T1000 (cell line): ENCODE measurements at regions not wholly inside any gene's neighbourhood (a gene's known extent, or its start where the extent isn't known, plus 50 kb on each side); places are given as distances from the start of the nearest gene placed in this dataset.

ENCODE experiments used
- DNase-seq: peaks from one replicate; lab custom pipeline; 2025; ENCODE audit warnings: mixed read lengths; lab: John Stamatoyannopoulos, UW

- DNase-seq: no peak
These were observed 672.4 kb upstream of the MIR17HG start for GRCh38 chr13:90675129-90675528.

- no peak for DNase-seq
These were observed 666.7 kb upstream of the MIR17HG start for GRCh38 chr13:90680826-90681225.

- no peak for DNase-seq
These were observed 663.8 kb upstream of the MIR17HG start for GRCh38 chr13:90683711-90684131.

GRCh38 chr13:90686442-90686841 lies 661.0 kb upstream of the MIR17HG start:
- no peak for DNase-seq

- DNase-seq: no peak
These were observed 658.4 kb upstream of the MIR17HG start for GRCh38 chr13:90689111-90689510.

- DNase-seq: no peak
These were observed 656.9 kb upstream of the MIR17HG start for GRCh38 chr13:90690458-90691080.

- DNase-seq: no peak
These were observed 651.2 kb upstream of the MIR17HG start for GRCh38 chr13:90696254-90696653.

- DNase-seq: no peak
These were observed 650.8 kb upstream of the MIR17HG start for GRCh38 chr13:90696656-90697055.

GRCh38 chr13:90700340-90700739 lies 647.1 kb upstream of the MIR17HG start:
- no peak for DNase-seq

GRCh38 chr13:90701264-90701663 lies 646.2 kb upstream of the MIR17HG start:
- DNase-seq: no peak

- no peak for DNase-seq
These were observed 645.4 kb upstream of the MIR17HG start for GRCh38 chr13:90702050-90702449.

GRCh38 chr13:90706631-90707030 lies 640.9 kb upstream of the MIR17HG start:
- DNase-seq: no peak

GRCh38 chr13:90708128-90708527 lies 639.4 kb upstream of the MIR17HG start:
- no peak for DNase-seq

- no peak for DNase-seq
These were observed 638.2 kb upstream of the MIR17HG start for GRCh38 chr13:90709319-90709718.

- no peak for DNase-seq
These were observed 637.2 kb upstream of the MIR17HG start for GRCh38 chr13:90710164-90710759.

- DNase-seq: no peak
These were observed 633.9 kb upstream of the MIR17HG start for GRCh38 chr13:90713441-90714133.

GRCh38 chr13:90715485-90715884 lies 632.0 kb upstream of the MIR17HG start:
- DNase-seq: no peak

- DNase-seq: no peak
These were observed 630.0 kb upstream of the MIR17HG start for GRCh38 chr13:90717451-90717936.

GRCh38 chr13:90719461-90719860 lies 628.0 kb upstream of the MIR17HG start:
- DNase-seq: no peak

GRCh38 chr13:90721937-90722336 lies 625.5 kb upstream of the MIR17HG start:
- DNase-seq: no peak

GRCh38 chr13:90723381-90723780 lies 624.1 kb upstream of the MIR17HG start:
- DNase-seq: no peak

GRCh38 chr13:90726375-90726774 lies 621.1 kb upstream of the MIR17HG start:
- no peak for DNase-seq

- no peak for DNase-seq
These were observed 615.4 kb upstream of the MIR17HG start for GRCh38 chr13:90732049-90732448.
